Adrenal gland (tissue), 9 donors: ENCODE measurements at regions not wholly inside any gene's neighbourhood (a gene's known extent, or its start where the extent isn't known, plus 50 kb on each side); places are given as distances from the start of the nearest gene placed in this dataset.
"Not testable (repeated sequence)": the region's sequence is repeated elsewhere in the genome, so short reads cannot be mapped to it uniquely, and the experiment has no call there.

Experiments used
- DNase-seq, 7 donors: peaks; one replicate each; pipeline ENCODE4 v3.0.0-alpha.2; 2019 to 2020
- H3K27ac ChIP-seq, 5 donors: fragments of 200-600 bp; sonication (generic) in 4 of 5; 1 replicate in 3 of 5; 2 replicates in 2 of 5; pipeline versions ENCODE4 v1.5.1 to v1.8.0; 2016 to 2020; ENCODE audit warnings: mild to moderate bottlenecking in 1 of 5
- H3K27me3 ChIP-seq: fragments of 200-600 bp; 2 replicates; pipeline ENCODE4 v1.8.0; 2021
- H3K36me3 ChIP-seq, 2 donors: fragments of 200-600 bp; replicated peaks in 1 of 2; 1 replicate in 1 of 2; 2 replicates in 1 of 2; pipeline versions ENCODE4 v1.5.1 to v1.8.0; 2018 to 2022
- H3K4me1 ChIP-seq, 2 donors: fragments of 200-600 bp; replicated peaks in 1 of 2; 1 replicate in 1 of 2; 2 replicates in 1 of 2; pipeline versions ENCODE4 v1.5.1 to v1.8.0; 2018 to 2021
- H3K4me3 ChIP-seq, 4 donors: fragments of 200-600 bp; sonication (generic) in 3 of 4; one replicate each; pipeline ENCODE4 v1.5.1; 2016 to 2018
- H3K9me3 ChIP-seq, 3 donors: fragments of 200-600 bp; sonication (generic) in 1 of 3; replicated peaks in 1 of 3; 1 replicate in 2 of 3; 2 replicates in 1 of 3; pipeline versions ENCODE4 v1.5.1 to v1.8.0; 2016 to 2021
- POLR2A ChIP-seq, 2 donors: fragments of 450-650 bp; IDR thresholded peaks; one replicate each; pipeline ENCODE4 v1.6.1; 2017; ENCODE audit warnings: antibody characterized with exemption in 2 of 2, mild to moderate bottlenecking in 2 of 2, moderate library complexity in 1 of 2
- WGBS, 4 donors: extraction: QIAGEN DNeasy Blood & Tissue Kit in 2 of 4; methylation state at CpG; one replicate each; pipeline versions ENCODE4 v1.1.5 to v1.1.7; 2013 to 2017; 5-methylcytosine and 5-hydroxymethylcytosine counted together
- intact Hi-C, 2 donors: fragments of 100-400 bp; cut with DNase I; formaldehyde crosslinking; loops; one replicate each; pipeline versions ENCODE4 v1.14.1 to v1.15.0; 2022 to 2023
- TF ChIP-seq, protein P1 (sequence below), 6 experiments: fragments of 450-650 bp in 4 of 6; fragments of 200-600 bp in 2 of 6; sonication (generic) in 1 of 6; IDR thresholded peaks; 1 replicate in 5 of 6; 2 replicates in 1 of 6; pipeline versions ENCODE4 v1.5.1 to v1.8.0; 2016 to 2021; ENCODE audit warnings: antibody characterized with exemption in 6 of 6, mild to moderate bottlenecking in 2 of 6, moderate library complexity in 1 of 6
- donor health status: healthy with polysubstance abuse.
- donor health status: Bipolar disorder and iron deficiency.
- donor health status: DM: yes; HTN: yes; CAD: no.
- donor health status: DM: no; HTN: no; CAD: no.
- donor health status: DM: no; HTN: no; CAD: no.

DNA sequence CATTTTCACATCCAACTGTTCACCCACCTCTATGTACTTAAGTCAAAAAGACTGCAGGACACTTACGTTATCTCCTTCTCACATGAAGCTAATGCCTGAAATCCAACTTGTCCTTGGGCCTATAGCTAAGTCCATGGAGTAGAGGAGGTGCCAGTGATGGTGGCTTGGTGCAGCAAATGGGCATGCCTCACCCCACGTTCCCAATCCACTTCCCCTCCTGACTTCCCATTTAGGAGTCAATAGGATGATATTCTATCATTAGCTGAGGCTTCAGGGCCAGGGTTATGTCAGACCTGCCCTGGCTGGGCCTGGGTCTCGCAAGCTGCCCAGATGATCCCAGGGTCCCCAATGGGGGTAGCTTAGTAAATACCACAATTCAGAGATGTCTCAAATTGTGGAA, 410.4 kb downstream of the MAFB start:
- 87 to 92% (median 90%) methylated on average over 3 of the region's 3 CpGs for WGBS, 4 donors
- peak overlapping the region in 2 of 5 donors; percentile 50 to 60 for H3K27ac ChIP-seq

DNA sequence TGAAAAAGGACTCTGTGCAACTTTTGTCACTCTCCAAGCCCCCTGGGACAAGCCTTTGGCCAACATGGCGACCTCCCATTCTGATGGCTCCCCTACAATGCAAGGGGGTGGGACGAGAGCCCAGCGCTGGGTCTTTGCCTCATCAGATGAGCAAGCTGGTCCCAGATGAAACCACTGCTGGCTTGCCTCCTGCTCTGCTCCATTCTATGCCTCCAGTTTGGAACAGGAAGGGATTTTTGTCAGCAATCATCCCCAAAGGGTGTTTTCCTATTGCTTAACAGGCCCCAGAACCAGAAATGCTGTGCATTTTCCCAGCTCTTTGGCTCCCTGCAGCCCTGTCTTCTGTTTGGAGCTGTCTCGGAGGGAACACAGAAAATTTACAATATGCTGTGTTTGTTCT, 412.7 kb downstream of the MAFB start:
- H3K27me3 ChIP-seq = no peaks in the 10 kb centered on the region
- no peak overlapping the region for H3K4me3 ChIP-seq
- no peak overlapping the region for H3K27ac ChIP-seq
- DNase-seq = no peak
- no peak for TF ChIP-seq POLR2A (IDR thresholded peaks at IDR 0.05)
- TF ChIP-seq, protein P1, sequence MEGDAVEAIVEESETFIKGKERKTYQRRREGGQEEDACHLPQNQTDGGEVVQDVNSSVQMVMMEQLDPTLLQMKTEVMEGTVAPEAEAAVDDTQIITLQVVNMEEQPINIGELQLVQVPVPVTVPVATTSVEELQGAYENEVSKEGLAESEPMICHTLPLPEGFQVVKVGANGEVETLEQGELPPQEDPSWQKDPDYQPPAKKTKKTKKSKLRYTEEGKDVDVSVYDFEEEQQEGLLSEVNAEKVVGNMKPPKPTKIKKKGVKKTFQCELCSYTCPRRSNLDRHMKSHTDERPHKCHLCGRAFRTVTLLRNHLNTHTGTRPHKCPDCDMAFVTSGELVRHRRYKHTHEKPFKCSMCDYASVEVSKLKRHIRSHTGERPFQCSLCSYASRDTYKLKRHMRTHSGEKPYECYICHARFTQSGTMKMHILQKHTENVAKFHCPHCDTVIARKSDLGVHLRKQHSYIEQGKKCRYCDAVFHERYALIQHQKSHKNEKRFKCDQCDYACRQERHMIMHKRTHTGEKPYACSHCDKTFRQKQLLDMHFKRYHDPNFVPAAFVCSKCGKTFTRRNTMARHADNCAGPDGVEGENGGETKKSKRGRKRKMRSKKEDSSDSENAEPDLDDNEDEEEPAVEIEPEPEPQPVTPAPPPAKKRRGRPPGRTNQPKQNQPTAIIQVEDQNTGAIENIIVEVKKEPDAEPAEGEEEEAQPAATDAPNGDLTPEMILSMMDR (IDR thresholded peaks at IDR 0.05) = no peak
- H3K4me1 ChIP-seq = peaks cover 0 to 14% of the 10 kb centered on the region in 2 donors
- H3K9me3 ChIP-seq = no peaks in the 10 kb centered on the region
- intact Hi-C loops = no loop called here
- WGBS, 4 donors = 87 to 95% (median 90%) methylated on average over 4 of the region's 4 CpGs
- no peaks in the 10 kb centered on the region for H3K36me3 ChIP-seq

More for the DNA sequence above, 410.4 kb downstream of the MAFB start:
- no peak for TF ChIP-seq POLR2A (IDR thresholded peaks at IDR 0.05)
- TF ChIP-seq, protein P1 (IDR thresholded peaks at IDR 0.05) = no peak
- DNase-seq = no peak
- no peaks in the 10 kb centered on the region for H3K9me3 ChIP-seq
- H3K4me1 ChIP-seq = peaks cover 0 to 14% of the 10 kb centered on the region in 2 donors
- H3K36me3 ChIP-seq = no peaks in the 10 kb centered on the region
- H3K4me3 ChIP-seq = no peak overlapping the region
- intact Hi-C loops = no loop called here
- H3K27me3 ChIP-seq = no peaks in the 10 kb centered on the region

DNA sequence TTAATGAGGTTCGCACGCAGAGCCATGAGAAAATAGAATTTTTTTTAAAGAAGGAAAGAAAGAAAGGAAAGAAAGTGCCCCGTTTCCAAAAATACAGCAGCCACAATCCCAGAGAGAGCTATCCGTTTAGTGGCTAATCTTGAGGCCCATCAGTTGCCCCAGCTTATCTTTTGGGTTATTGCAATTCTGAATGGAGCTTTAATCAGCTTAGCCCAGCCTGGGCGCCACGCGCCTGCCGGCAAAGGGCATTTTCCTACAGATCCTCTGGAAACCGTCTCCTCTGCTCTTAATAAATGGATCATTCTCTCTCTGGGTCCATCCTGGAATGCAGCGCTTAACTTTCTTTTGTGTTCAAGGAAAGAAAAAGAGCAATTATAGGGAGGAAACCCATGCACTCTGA, 413.3 kb downstream of the MAFB start:
- DNase-seq = no peak
- no peaks in the 10 kb centered on the region for H3K27me3 ChIP-seq
- intact Hi-C loops = no loop called here
- H3K9me3 ChIP-seq = no peaks in the 10 kb centered on the region
- no peak for TF ChIP-seq POLR2A (IDR thresholded peaks at IDR 0.05)
- TF ChIP-seq, protein P1 (IDR thresholded peaks at IDR 0.05) = no peak
- H3K27ac ChIP-seq = no peak overlapping the region
- WGBS, 4 donors = 81 to 90% (median 84%) methylated on average over 10 of the region's 10 CpGs
- peaks cover 0 to 14% of the 10 kb centered on the region in 2 donors for H3K4me1 ChIP-seq
- H3K4me3 ChIP-seq = no peak overlapping the region
- no peaks in the 10 kb centered on the region for H3K36me3 ChIP-seq

DNA sequence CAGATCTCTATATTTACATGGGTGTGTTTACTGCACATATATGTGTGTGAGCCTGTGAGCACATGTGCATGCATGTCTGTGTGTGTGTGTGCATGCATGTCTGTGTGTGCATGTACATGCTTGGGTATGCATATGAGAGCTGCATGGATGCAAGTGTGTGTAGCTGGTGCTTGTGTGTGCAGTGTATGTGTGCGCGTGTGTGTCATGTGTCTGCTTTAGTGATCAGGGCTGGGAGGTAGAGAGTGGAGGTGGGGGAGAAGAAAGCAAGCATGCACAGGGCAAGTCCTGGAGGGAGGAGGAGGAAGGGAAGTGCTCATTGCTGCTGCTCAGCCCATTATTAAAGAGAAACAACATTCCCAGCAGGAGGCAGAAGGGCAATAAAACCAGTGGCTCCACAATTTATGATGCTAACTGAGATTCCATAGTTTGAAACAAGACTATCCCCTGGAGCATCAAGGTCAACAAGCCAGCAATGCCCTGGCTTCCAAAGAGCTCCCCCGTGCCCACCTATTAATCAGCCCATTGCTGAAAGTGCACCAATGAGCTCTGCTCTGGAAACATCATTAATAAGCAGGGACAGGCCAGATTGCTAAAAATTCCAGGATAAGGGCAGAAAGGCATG, 414.0 kb downstream of the MAFB start:
- Histone ChIP-seq H3K9me3 (no peaks in the 10 kb centered on the region), H3K4me1 (peaks cover 0 to 12% of the 10 kb centered on the region in 2 donors), H3K36me3 (no peaks in the 10 kb centered on the region), H3K27me3 (no peaks in the 10 kb centered on the region), H3K4me3 (no peak overlapping the region), H3K27ac (no peak overlapping the region)
- intact Hi-C loops = no loop called here
- TF ChIP-seq, protein P1 (IDR thresholded peaks at IDR 0.05) = no peak
- no peak for TF ChIP-seq POLR2A (IDR thresholded peaks at IDR 0.05)
- no peak for DNase-seq
- WGBS, 4 donors = 63 to 96% (median 83%) methylated on average over 2 to 3 of the region's 3 CpGs

DNA sequence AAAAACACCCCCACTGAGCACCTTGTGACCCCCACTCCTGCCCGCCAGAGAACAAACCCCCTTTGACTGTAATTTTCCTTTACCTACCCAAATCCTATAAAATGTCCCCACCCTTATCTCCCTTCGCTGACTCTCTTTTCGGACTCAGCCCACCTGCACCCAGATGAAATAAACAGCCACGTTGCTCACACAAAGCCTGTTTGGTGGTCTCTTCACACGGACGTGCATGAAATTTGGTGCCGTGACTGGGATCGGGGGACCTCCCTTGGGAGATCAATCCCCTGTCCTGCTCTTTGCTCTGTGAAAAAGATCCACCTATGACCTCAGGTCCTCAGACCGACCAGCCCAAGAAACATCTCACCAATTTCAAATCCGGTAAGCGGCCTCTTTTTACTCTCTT, 419.8 kb downstream of the MAFB start:
- WGBS, 4 donors = 76 to 91% (median 82%) methylated on average over 10 to 11 of the region's 11 CpGs
- H3K36me3 ChIP-seq = not testable (repeated sequence)
- intact Hi-C loops = loop anchor here (5.0 to 10.0 kb wide), 2 partner anchors 416 to 423 kb away; partner anchors contain the start of gene MAFB (in 1 of the 2)

More for the DNA sequence above, 419.8 kb downstream of the MAFB start:
- not testable (repeated sequence) for DNase-seq, H3K4me1 ChIP-seq, H3K27me3 ChIP-seq, H3K27ac ChIP-seq, H3K4me3 ChIP-seq, H3K9me3 ChIP-seq
